Thyroid gland (tissue), 4 donors: ENCODE measurements at regions not wholly inside any gene's neighbourhood (a gene's known extent, or its start where the extent isn't known, plus 50 kb on each side); places are given as distances from the start of the nearest gene placed in this dataset.

Experiments used
- CTCF ChIP-seq, 6 experiments: fragments of 200-600 bp in 3 of 6; fragments of 450-650 bp in 3 of 6; sonication (generic) in 3 of 6; IDR thresholded peaks; one replicate each; pipeline ENCODE4 v1.5.1; 2016 to 2019; ENCODE audit warnings: antibody characterized with exemption in 6 of 6, mild to moderate bottlenecking in 2 of 6, inconsistent platforms in 1 of 6, moderate library complexity in 1 of 6
- POLR2A ChIP-seq, 2 donors: fragments of 450-650 bp; IDR thresholded peaks; one replicate each; pipeline ENCODE4 v1.6.1; 2017; ENCODE audit warnings: antibody characterized with exemption in 2 of 2, mild to moderate bottlenecking in 2 of 2, moderate library complexity in 1 of 2

- TF ChIP-seq CTCF (IDR thresholded peaks at IDR 0.05) (no peak), POLR2A (IDR thresholded peaks at IDR 0.05) (no peak)
Observed at GRCh38 chr20:60804240-60804917, 447.7 kb upstream of the CDH4 start.
